HEK293 (cell line): ENCODE measurements at regions not wholly inside any gene's neighbourhood (a gene's known extent, or its start where the extent isn't known, plus 50 kb on each side); places are given as distances from the start of the nearest gene placed in this dataset.

Experiments used
- EGR2 ChIP-seq: fragments of 450-650 bp; formaldehyde crosslinking; IDR thresholded peaks from 2 replicates; pipeline ENCODE4 v1.5.1; 2016; ENCODE audit warnings: low read depth, missing biosample characterization, missing genetic modification characterization
- FEZF1 ChIP-seq: fragments of 450-650 bp; formaldehyde crosslinking; IDR thresholded peaks from 2 replicates; pipeline ENCODE4 v1.5.1; 2016; ENCODE audit warnings: missing biosample characterization, missing genetic modification characterization
- GFI1B ChIP-seq: fragments of 450-650 bp; formaldehyde crosslinking; IDR thresholded peaks from 2 replicates; pipeline ENCODE4 v1.5.1; 2016; ENCODE audit warnings: missing biosample characterization, missing genetic modification characterization
- HOXD13 ChIP-seq: sonication (generic); formaldehyde crosslinking; IDR thresholded peaks from 2 replicates; pipeline ENCODE4 v1.8.0; 2022; ENCODE audit warnings: missing genetic modification reagents, borderline replicate concordance
- KLF1 ChIP-seq: fragments of 450-650 bp; formaldehyde crosslinking; IDR thresholded peaks from 2 replicates; pipeline ENCODE4 v1.5.1; 2016; ENCODE audit warnings: missing biosample characterization, missing genetic modification characterization
- MZF1 ChIP-seq: fragments of 450-650 bp; formaldehyde crosslinking; IDR thresholded peaks from 2 replicates; pipeline ENCODE4 v1.5.1; 2017; ENCODE audit warnings: missing biosample characterization, missing genetic modification characterization, borderline replicate concordance
- REPIN1 ChIP-seq: fragments of 450-650 bp; formaldehyde crosslinking; IDR thresholded peaks from 2 replicates; pipeline ENCODE4 v1.5.1; 2017; ENCODE audit warnings: missing biosample characterization, missing genetic modification characterization, low read depth
- TCF7L2 ChIP-seq: IDR thresholded peaks from 2 replicates; pipeline ENCODE4 v1.6.1; 2011; ENCODE audit warnings: low read depth, mild to moderate bottlenecking, inconsistent platforms, low read length, moderate library complexity, borderline replicate concordance
- WT1 ChIP-seq: fragments of 450-650 bp; formaldehyde crosslinking; IDR thresholded peaks from 2 replicates; pipeline ENCODE4 v1.5.1; 2016; ENCODE audit warnings: missing biosample characterization, missing genetic modification characterization
- ZBTB8A ChIP-seq: fragments of 450-650 bp; formaldehyde crosslinking; IDR thresholded peaks from 2 replicates; pipeline ENCODE4 v1.5.1; 2016; ENCODE audit warnings: missing biosample characterization, missing genetic modification characterization
- ZFP3 ChIP-seq: fragments of 450-650 bp; formaldehyde crosslinking; IDR thresholded peaks from 2 replicates; pipeline ENCODE4 v1.5.1; 2016; ENCODE audit warnings: low read depth, missing biosample characterization, missing genetic modification characterization
- ZFP37 ChIP-seq: fragments of 450-650 bp; formaldehyde crosslinking; IDR thresholded peaks from 2 replicates; pipeline ENCODE4 v1.5.1; 2016; ENCODE audit warnings: missing biosample characterization, missing genetic modification characterization
- ZNF184 ChIP-seq: fragments of 450-650 bp; IDR thresholded peaks from 2 replicates; pipeline ENCODE4 v1.5.1; 2018; ENCODE audit warnings: missing biosample characterization, mild to moderate bottlenecking, missing genetic modification characterization
- ZNF248 ChIP-seq: fragments of 450-650 bp; formaldehyde crosslinking; IDR thresholded peaks from 2 replicates; pipeline ENCODE4 v1.5.1; 2017; ENCODE audit warnings: missing biosample characterization, missing genetic modification characterization
- ZNF37A ChIP-seq: fragments of 450-650 bp; IDR thresholded peaks from 2 replicates; pipeline ENCODE4 v1.5.1; 2018; ENCODE audit warnings: missing biosample characterization, missing genetic modification characterization
- ZNF423 ChIP-seq: fragments of 450-650 bp; formaldehyde crosslinking; IDR thresholded peaks from 2 replicates; pipeline ENCODE4 v1.5.1; 2016; ENCODE audit warnings: missing biosample characterization, missing genetic modification characterization
- ZNF48 ChIP-seq: fragments of 450-650 bp; formaldehyde crosslinking; IDR thresholded peaks from 2 replicates; pipeline ENCODE4 v1.5.1; 2016; ENCODE audit warnings: missing biosample characterization, missing genetic modification characterization
- ZNF561 ChIP-seq: fragments of 450-650 bp; IDR thresholded peaks from 2 replicates; pipeline ENCODE4 v1.5.1; 2018; ENCODE audit warnings: missing biosample characterization, missing genetic modification characterization, borderline replicate concordance
- ZNF629 ChIP-seq: fragments of 450-650 bp; formaldehyde crosslinking; IDR thresholded peaks from 2 replicates; pipeline ENCODE4 v1.5.1; 2017; ENCODE audit warnings: missing biosample characterization, missing genetic modification characterization
- ZNF843 ChIP-seq: fragments of 450-650 bp; formaldehyde crosslinking; IDR thresholded peaks from 2 replicates; pipeline ENCODE4 v1.5.1; 2016; ENCODE audit warnings: missing biosample characterization, missing genetic modification characterization
- ZSCAN30 ChIP-seq: fragments of 450-650 bp; IDR thresholded peaks from 2 replicates; pipeline ENCODE4 v1.5.1; 2018; ENCODE audit warnings: missing biosample characterization, mild to moderate bottlenecking, missing genetic modification characterization, moderate library complexity
- ZXDB ChIP-seq: fragments of 450-650 bp; formaldehyde crosslinking; IDR thresholded peaks from 2 replicates; pipeline ENCODE4 v1.5.1; 2016; ENCODE audit warnings: missing biosample characterization, missing genetic modification characterization
- TF ChIP-seq, protein P1 (sequence below): fragments of 450-650 bp; formaldehyde crosslinking; IDR thresholded peaks from 2 replicates; pipeline ENCODE4 v1.5.1; 2016; ENCODE audit warnings: missing biosample characterization, missing genetic modification characterization
- TF ChIP-seq, protein P2 (sequence below): fragments of 450-650 bp; formaldehyde crosslinking; IDR thresholded peaks from 2 replicates; pipeline ENCODE4 v1.5.1; 2016; ENCODE audit warnings: missing biosample characterization, missing genetic modification characterization
- TF ChIP-seq, protein P3 (sequence below): fragments of 450-650 bp; formaldehyde crosslinking; IDR thresholded peaks from 2 replicates; pipeline ENCODE4 v1.5.1; 2016; ENCODE audit warnings: missing biosample characterization, missing genetic modification characterization
- TF ChIP-seq, protein P4 (sequence below): fragments of 450-650 bp; formaldehyde crosslinking; IDR thresholded peaks from 2 replicates; pipeline ENCODE4 v1.5.1; 2016; ENCODE audit warnings: missing biosample characterization, missing genetic modification characterization, low read depth
- TF ChIP-seq, protein P5 (sequence below): fragments of 450-650 bp; formaldehyde crosslinking; IDR thresholded peaks from 2 replicates; pipeline ENCODE4 v1.5.1; 2016; ENCODE audit warnings: missing biosample characterization, missing genetic modification characterization, borderline replicate concordance
- TF ChIP-seq, protein P6 (sequence below): fragments of 450-650 bp; formaldehyde crosslinking; IDR thresholded peaks from 2 replicates; pipeline ENCODE4 v1.5.1; 2017; ENCODE audit warnings: missing biosample characterization, missing genetic modification characterization

DNA sequence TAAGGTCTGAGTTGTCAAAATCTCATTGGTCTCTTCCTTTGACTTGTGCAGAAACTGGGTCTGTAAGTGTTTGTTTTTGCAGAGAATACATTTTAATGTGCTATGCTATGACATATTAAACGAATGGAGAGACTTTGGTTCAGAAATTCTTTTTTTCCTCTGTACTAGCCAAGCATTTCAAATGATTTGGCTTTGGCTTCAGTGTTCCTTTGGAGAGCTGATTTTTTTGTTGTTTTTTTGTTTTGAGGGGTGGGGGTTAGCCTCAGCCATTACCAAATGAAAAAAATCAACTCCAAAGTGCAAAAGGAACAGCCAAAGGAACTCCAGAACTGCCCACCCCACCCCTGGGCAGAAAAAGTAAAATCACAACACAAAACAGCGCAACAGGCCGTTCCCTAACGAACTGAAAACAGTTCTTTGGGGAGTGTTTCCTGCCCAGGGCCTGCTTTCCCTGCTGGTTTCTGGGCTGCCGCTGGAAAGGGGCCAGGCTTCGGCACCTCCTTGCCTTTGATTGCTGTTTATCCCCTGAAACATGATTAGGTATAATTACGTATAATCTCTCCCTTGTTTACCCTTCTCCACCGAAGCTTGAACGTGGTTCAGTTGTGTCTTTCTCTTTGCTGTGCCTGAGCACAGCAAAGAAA is 57.6 kb upstream of the NEO1 start (continued):
- TF ChIP-seq, protein P1, sequence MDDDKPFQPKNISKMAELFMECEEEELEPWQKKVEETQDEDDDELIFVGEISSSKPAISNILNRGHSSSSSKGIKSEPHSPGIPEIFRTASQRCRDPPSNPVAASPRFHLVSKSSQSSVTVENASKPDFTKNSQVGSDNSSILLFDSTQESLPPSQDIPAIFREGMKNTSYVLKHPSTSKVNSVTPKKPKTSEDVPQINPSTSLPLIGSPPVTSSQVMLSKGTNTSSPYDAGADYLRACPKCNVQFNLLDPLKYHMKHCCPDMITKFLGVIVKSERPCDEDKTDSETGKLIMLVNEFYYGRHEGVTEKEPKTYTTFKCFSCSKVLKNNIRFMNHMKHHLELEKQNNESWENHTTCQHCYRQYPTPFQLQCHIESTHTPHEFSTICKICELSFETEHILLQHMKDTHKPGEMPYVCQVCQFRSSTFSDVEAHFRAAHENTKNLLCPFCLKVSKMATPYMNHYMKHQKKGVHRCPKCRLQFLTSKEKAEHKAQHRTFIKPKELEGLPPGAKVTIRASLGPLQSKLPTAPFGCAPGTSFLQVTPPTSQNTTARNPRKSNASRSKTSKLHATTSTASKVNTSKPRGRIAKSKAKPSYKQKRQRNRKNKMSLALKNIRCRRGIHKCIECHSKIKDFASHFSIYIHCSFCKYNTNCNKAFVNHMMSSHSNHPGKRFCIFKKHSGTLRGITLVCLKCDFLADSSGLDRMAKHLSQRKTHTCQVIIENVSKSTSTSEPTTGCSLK (tag by site-specific recombination) = no peak
- TF ChIP-seq ZXDB (tag by site-specific recombination) = no peak
- TF ChIP-seq, protein P2, sequence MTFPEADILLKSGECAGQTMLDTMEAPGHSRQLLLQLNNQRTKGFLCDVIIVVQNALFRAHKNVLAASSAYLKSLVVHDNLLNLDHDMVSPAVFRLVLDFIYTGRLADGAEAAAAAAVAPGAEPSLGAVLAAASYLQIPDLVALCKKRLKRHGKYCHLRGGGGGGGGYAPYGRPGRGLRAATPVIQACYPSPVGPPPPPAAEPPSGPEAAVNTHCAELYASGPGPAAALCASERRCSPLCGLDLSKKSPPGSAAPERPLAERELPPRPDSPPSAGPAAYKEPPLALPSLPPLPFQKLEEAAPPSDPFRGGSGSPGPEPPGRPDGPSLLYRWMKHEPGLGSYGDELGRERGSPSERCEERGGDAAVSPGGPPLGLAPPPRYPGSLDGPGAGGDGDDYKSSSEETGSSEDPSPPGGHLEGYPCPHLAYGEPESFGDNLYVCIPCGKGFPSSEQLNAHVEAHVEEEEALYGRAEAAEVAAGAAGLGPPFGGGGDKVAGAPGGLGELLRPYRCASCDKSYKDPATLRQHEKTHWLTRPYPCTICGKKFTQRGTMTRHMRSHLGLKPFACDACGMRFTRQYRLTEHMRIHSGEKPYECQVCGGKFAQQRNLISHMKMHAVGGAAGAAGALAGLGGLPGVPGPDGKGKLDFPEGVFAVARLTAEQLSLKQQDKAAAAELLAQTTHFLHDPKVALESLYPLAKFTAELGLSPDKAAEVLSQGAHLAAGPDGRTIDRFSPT = no peak
- TF ChIP-seq ZSCAN30 = peak; percentile 58; the same call in 1 of the 2 replicates
- TF ChIP-seq MZF1 (tag by site-specific recombination) = no peak
- TF ChIP-seq ZFP3 (tag by site-specific recombination) = no peak
- TF ChIP-seq ZNF48 (tag by site-specific recombination) = no peak
- TF ChIP-seq ZBTB8A (tag by site-specific recombination) = peak; percentile 33; the same call in 1 of the 2 replicates
- no peak for TF ChIP-seq HOXD13 (CRISPR knock-in tag)
- peak; percentile 58; the same call in 1 of the 2 replicates for TF ChIP-seq ZNF184
- no peak for TF ChIP-seq ZNF629
- TF ChIP-seq ZNF248 (tag by site-specific recombination) = no peak
- TF ChIP-seq ZNF37A (tag by site-specific recombination) = no peak
- TF ChIP-seq, protein P3, sequence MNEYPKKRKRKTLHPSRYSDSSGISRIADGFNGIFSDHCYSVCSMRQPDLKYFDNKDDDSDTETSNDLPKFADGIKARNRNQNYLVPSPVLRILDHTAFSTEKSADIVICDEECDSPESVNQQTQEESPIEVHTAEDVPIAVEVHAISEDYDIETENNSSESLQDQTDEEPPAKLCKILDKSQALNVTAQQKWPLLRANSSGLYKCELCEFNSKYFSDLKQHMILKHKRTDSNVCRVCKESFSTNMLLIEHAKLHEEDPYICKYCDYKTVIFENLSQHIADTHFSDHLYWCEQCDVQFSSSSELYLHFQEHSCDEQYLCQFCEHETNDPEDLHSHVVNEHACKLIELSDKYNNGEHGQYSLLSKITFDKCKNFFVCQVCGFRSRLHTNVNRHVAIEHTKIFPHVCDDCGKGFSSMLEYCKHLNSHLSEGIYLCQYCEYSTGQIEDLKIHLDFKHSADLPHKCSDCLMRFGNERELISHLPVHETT (tag by site-specific recombination) = no peak
- TF ChIP-seq ZNF561 = no peak
- peak; percentile 98 for TF ChIP-seq WT1
- TF ChIP-seq TCF7L2 = peak; percentile 56; the same call in 1 of the 2 replicates
- TF ChIP-seq GFI1B (tag by site-specific recombination) = peak; percentile 25; the same call in 1 of the 2 replicates
- TF ChIP-seq FEZF1 (tag by site-specific recombination) = peak; percentile 27; the same call in 1 of the 2 replicates
- TF ChIP-seq EGR2 = no peak
- TF ChIP-seq, protein P4, sequence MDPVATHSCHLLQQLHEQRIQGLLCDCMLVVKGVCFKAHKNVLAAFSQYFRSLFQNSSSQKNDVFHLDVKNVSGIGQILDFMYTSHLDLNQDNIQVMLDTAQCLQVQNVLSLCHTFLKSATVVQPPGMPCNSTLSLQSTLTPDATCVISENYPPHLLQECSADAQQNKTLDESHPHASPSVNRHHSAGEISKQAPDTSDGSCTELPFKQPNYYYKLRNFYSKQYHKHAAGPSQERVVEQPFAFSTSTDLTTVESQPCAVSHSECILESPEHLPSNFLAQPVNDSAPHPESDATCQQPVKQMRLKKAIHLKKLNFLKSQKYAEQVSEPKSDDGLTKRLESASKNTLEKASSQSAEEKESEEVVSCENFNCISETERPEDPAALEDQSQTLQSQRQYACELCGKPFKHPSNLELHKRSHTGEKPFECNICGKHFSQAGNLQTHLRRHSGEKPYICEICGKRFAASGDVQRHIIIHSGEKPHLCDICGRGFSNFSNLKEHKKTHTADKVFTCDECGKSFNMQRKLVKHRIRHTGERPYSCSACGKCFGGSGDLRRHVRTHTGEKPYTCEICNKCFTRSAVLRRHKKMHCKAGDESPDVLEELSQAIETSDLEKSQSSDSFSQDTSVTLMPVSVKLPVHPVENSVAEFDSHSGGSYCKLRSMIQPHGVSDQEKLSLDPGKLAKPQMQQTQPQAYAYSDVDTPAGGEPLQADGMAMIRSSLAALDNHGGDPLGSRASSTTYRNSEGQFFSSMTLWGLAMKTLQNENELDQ = no peak
- no peak for TF ChIP-seq ZFP37 (tag by site-specific recombination)
- TF ChIP-seq, protein P5, sequence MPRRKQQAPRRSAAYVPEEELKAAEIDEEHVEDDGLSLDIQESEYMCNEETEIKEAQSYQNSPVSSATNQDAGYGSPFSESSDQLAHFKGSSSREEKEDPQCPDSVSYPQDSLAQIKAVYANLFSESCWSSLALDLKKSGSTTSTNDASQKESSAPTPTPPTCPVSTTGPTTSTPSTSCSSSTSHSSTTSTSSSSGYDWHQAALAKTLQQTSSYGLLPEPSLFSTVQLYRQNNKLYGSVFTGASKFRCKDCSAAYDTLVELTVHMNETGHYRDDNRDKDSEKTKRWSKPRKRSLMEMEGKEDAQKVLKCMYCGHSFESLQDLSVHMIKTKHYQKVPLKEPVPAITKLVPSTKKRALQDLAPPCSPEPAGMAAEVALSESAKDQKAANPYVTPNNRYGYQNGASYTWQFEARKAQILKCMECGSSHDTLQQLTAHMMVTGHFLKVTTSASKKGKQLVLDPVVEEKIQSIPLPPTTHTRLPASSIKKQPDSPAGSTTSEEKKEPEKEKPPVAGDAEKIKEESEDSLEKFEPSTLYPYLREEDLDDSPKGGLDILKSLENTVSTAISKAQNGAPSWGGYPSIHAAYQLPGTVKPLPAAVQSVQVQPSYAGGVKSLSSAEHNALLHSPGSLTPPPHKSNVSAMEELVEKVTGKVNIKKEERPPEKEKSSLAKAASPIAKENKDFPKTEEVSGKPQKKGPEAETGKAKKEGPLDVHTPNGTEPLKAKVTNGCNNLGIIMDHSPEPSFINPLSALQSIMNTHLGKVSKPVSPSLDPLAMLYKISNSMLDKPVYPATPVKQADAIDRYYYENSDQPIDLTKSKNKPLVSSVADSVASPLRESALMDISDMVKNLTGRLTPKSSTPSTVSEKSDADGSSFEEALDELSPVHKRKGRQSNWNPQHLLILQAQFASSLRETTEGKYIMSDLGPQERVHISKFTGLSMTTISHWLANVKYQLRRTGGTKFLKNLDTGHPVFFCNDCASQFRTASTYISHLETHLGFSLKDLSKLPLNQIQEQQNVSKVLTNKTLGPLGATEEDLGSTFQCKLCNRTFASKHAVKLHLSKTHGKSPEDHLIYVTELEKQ (tag by site-specific recombination) = no peak
- TF ChIP-seq KLF1 = no peak
- TF ChIP-seq REPIN1 (tag by site-specific recombination) = no peak
- TF ChIP-seq ZNF843 = 0 out of 2 replicates have a peak, but pooled peaks have one; percentile 33
- TF ChIP-seq, protein P6, sequence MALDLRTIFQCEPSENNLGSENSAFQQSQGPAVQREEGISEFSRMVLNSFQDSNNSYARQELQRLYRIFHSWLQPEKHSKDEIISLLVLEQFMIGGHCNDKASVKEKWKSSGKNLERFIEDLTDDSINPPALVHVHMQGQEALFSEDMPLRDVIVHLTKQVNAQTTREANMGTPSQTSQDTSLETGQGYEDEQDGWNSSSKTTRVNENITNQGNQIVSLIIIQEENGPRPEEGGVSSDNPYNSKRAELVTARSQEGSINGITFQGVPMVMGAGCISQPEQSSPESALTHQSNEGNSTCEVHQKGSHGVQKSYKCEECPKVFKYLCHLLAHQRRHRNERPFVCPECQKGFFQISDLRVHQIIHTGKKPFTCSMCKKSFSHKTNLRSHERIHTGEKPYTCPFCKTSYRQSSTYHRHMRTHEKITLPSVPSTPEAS = no peak
- no peak for TF ChIP-seq ZNF423 (tag by site-specific recombination)
